Left ventricle myocardium superior (tissue), 1 donor: ENCODE measurements at regions not wholly inside any gene's neighbourhood (a gene's known extent, or its start where the extent isn't known, plus 50 kb on each side); places are given as distances from the start of the nearest gene placed in this dataset.
"Not testable (repeated sequence)": the region's sequence is repeated elsewhere in the genome, so short reads cannot be mapped to it uniquely, and the experiment has no call there.

Experiments used
- ATAC-seq: fragments of 200-7000 bp; cut with Tn5 transposase; one replicate; pipeline ENCODE4 v1.9.1; 2020; ENCODE audit warnings: mild to moderate bottlenecking, moderate library complexity
- DNase-seq: peaks from one replicate; pipeline ENCODE4 v3.0.0-alpha.2; 2020
- intact Hi-C: fragments of 100-400 bp; cut with micrococcal nuclease; formaldehyde crosslinking; loops from one replicate; pipeline ENCODE4 v1.11.0; 2022
- donor health status: DM: no; HTN: yes; CAD: no; lungs with severe emphysema.

DNA sequence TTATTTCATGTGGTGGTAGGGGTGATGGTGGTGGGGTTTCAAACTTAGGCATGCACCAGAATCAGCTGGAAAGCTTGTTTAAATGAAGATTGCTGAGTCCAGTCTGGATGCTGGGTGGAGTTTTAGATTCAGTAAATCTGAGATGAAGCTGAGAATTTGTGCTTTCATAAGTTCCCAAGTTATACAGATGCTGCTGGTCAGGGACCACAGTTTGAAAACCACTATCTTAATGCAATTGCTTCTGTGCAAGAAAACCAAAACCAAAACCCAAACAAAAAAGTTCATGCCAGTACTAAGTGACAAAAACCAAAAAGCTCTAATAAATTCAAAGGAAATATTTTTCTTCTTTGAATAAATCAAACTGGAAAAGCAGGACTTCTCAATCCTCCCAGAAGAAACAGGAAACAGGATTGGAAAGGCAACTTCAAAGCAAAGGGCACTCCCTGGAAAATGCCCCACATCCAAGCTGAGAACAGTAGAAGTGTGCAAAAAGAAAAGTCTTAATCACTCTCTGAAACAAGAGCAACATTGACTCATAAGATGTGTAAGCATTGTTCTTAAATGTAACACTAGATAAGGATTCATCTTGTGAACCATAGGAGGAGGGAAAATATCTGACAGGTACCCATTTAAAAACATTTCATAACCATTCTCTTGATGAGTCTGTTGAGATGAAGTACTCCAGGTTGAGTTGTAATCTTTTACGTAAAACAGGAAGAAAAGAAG, 481.5 kb upstream of the HSF2 start:
- ATAC-seq (no peak), DNase-seq (no peak)
- intact Hi-C loops, result no loop called here

GRCh38 chr6:121920616-121921015, 478.8 kb upstream of the HSF2 start:
- DNase-seq (no peak), ATAC-seq (no peak)
- intact Hi-C loops, result no loop called here

- DNase-seq (no peak), ATAC-seq (no peak)
- intact Hi-C loops, result no loop called here
Observed at GRCh38 chr6:121925024-121925423, 474.4 kb upstream of the HSF2 start.

- DNase-seq, result no peak
- no peak for ATAC-seq
- intact Hi-C loops, result no loop called here
Observed at GRCh38 chr6:121925534-121926255, 473.8 kb upstream of the HSF2 start.

DNA sequence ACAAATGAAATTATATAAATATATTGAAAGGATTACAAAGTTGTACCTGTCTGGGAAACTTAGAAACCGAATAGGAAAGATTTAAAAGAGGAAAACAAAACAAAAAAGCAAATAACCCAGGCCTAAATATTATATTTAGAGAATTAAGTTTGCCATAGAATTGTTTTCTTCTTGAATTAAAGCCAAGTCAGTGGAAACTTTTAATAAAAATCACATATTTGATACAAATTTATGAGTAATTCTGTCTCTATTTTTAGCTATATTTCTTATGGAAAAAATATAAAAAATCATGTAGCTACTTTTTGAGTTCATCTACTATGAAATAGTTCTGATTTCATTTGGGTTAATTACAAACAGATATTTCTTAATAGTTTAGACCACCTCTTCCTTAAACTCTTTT, 470.2 kb upstream of the HSF2 start:
- intact Hi-C loops, result no loop called here
- no peak for ATAC-seq
- no peak for DNase-seq

- ATAC-seq (peak; percentile 91), DNase-seq (peak; percentile 35)
- intact Hi-C loops, result no loop called here
Observed at GRCh38 chr6:121932076-121932991, 467.1 kb upstream of the HSF2 start.

DNA sequence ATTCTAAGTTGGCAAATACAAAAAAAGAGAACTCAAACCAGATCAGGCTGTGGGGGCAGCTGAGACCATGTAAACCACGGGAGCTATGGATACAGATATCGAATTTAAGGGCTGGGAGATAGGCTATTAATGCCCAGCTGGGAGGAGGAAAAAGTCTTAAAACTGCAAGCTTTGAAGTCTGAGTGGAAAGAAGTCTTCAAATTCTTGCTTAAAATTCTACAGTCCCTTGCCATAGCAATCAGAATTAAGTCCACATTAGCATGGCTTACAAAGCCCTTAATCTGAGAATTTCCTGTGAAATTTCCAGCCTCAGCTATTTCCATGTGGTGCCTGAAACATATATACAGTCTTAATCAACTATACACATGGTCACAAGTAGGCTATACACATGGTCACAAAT, 465.0 kb upstream of the HSF2 start:
- DNase-seq (no peak), ATAC-seq (no peak)
- intact Hi-C loops, result no loop called here

- intact Hi-C loops, result no loop called here
- no peak for DNase-seq
- ATAC-seq, result no peak
Observed at GRCh38 chr6:121940728-121941127, 458.7 kb upstream of the HSF2 start.

GRCh38 chr6:121944354-121944753, 455.1 kb upstream of the HSF2 start:
- intact Hi-C loops, result no loop called here
- DNase-seq, result no peak
- no peak for ATAC-seq

DNA sequence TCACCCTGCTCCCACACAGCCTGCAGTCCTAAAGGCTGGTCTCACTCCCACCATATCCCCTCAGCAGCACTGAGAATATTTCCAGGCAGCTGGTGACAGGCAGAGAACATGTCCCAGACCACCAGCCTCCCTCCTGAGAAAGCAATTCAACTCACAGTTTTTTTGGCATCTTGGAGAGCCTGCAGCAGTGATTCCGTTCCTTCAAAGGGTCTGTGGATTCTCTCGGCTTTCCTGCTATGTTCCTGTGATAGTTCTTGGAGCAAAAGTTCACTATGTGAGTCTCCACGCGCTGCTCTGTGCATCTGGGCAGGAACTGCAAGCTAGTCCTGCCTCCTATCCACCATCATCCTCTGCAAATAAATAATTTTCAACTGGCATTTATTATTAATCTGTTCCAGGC, 448.3 kb upstream of the HSF2 start:
- DNase-seq (no peak), ATAC-seq (no peak)
- intact Hi-C loops, result no loop called here

DNA sequence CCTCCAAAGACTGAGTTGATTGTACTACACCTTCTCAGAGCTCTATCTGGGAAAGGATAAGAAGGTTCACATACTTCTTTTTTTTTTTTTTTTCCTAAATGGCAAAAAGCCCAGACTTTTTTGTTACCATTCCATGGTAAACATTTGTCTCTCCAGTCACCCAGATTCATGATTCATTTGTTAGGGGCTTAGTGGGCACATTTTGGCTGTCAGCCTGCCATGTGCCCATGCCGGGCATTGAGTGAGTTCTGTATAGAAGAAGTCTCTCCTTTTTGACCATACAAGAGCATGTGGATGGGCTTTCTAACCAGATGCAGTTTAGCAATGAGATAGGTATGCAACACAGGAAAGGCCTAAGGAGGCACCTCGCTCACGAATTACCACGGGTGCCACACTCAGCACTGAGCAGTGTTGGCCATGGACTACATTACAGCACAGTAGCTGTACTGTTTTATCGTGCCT, 447.5 kb upstream of the HSF2 start:
- DNase-seq (no peak), ATAC-seq (no peak)
- intact Hi-C loops, result no loop called here

DNA sequence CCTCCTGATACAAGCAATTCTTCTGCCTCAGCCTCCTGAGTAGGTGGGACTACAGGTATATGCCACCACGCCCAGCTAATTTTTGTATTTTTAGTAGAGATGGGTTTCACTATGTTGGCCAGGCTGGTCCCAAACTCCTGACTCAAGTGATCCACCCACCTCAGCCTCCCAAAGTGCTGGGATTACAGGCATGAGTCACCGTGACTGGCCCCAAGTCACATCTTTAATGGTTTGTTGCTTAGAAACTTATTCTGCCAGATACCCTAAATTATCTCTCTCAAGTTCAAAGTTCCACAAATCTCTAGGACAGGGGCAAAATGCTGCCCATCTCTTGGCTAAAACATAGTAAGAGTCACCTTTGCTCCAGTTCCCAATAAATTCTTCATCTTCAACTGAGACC, 444.1 kb upstream of the HSF2 start:
- intact Hi-C loops, result not testable (repeated sequence)

GRCh38 chr6:121956782-121957181, 442.7 kb upstream of the HSF2 start:
- no peak for ATAC-seq
- intact Hi-C loops, result no loop called here
- no peak for DNase-seq

More for the DNA sequence above, 444.1 kb upstream of the HSF2 start:
- not testable (repeated sequence) for DNase-seq, ATAC-seq

DNA sequence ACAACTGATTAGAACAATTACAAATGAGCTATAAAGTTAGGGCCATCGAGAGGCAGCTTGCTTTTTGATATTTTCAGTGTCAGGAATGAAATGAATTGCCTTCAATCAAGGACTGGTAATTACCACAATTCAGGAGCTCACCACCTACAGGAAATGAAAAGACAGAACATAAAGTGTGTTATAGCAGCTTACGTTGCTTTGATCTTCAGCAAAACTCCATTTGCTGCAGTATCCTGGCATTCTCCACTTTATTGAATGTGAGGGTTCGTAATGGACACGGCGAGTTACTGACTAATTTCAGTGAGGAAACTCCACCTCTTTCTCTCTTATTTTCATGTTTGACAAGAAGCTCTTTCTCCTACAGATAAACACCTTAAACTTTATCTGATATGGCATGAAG, 440.0 kb upstream of the HSF2 start:
- intact Hi-C loops, result no loop called here
- ATAC-seq, result no peak
- no peak for DNase-seq

DNA sequence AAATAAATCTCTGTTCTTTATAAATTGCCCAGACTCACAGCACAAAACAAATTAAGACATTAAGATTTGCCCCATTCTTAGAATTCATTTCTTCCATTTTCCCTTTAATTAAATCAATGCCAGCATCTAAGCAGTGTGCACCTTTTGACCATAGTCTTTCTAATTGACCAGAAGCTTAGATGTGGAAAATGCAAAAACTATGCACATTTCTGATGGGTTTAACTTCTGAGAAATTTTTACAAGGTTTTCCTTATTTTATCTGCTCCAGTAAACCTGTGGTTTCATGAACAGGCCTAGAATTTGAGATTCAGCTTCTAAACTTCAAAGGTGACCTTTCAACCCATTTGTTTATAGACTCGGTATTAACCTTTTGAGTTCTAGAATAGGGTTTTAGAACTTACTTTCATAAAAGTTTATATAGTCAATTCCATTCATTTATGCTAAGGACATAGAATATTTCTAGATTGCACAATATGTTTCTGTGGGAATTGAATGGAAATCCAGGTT, 437.8 kb upstream of the HSF2 start:
- ATAC-seq (no peak), DNase-seq (no peak)
- intact Hi-C loops, result no loop called here

GRCh38 chr6:121963826-121964225, 435.6 kb upstream of the HSF2 start:
- ATAC-seq (no peak), DNase-seq (no peak)
- intact Hi-C loops, result no loop called here

- ATAC-seq (no peak), DNase-seq (no peak)
- intact Hi-C loops, result no loop called here
Observed at GRCh38 chr6:121965739-121966138, 433.7 kb upstream of the HSF2 start.

DNA sequence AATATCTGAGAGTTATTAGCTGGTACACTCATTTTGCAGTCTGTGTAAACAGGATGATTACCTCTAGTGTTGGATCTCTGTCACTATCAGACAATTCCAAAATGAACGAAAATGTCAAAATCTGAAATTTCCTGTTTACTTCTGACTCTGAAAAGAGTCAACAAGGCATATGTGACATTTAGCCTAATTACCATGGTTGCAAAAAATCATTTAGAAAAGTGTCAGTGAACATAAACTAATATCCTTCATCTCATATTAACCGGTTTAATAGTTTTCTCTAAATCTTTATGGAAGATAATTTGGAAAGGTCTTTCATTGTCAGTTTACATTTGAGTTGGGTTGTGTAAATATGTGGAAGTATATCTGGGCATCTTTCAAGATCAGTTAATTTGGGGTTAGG, 431.8 kb upstream of the HSF2 start:
- intact Hi-C loops, result no loop called here

DNA sequence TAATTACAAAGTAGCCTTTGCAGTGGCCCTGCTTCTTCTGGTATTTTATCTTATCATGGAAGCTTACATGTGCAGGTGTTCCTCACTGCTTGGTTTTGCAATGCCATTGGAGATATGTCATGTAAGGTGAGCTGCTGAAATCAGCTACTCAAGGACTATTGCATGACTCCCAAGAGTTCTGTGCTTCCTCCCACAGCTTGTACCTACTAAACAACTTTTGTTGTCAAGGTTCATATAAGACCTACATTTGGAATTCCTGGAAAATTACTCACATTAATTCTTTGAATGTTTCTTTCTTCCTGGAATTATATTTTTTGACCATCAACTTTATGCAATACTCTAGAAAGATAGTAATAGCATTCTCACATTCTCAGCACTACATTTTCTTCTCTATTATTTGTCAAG, 427.5 kb upstream of the HSF2 start:
- ATAC-seq (no peak), DNase-seq (no peak)
- intact Hi-C loops, result no loop called here

More for the DNA sequence above, 431.8 kb upstream of the HSF2 start:
- ATAC-seq (no peak), DNase-seq (no peak)

GRCh38 chr6:121984956-121985355, 414.5 kb upstream of the HSF2 start:
- intact Hi-C loops, result no loop called here
- no peak for ATAC-seq
- no peak for DNase-seq
